Caco-2 (cell line): ENCODE measurements at regions not wholly inside any gene's neighbourhood (a gene's known extent, or its start where the extent isn't known, plus 50 kb on each side); places are given as distances from the start of the nearest gene placed in this dataset.

Source experiments
- BruUV-seq: library from RNA; stranded (reverse); fragments of 400-500 nt; replicated peaks from 2 replicates; lab custom pipeline; 2021; lab: Mats Ljungman, UMichigan
- CTCF ChIA-PET: fragments of 300-600 bp; sonication (Branson Sonifier 250); formaldehyde crosslinking; loops from one replicate; lab custom pipeline; 2022; ENCODE audit warnings: antibody characterized with exemption; lab: Charles Lee
- POLR2A ChIA-PET: fragments of 300-600 bp; sonication (Branson Sonifier 250); formaldehyde crosslinking; loops from one replicate; lab custom pipeline; 2022; ENCODE audit warnings: antibody characterized with exemption; lab: Charles Lee
- DNase-seq, 2 experiments: peaks; one replicate each; pipeline versions ENCODE4 v3.0.0 to v3.0.0-alpha.2; 2020 to 2022
- H3K27me3 ChIP-seq: replicated peaks from 2 replicates; pipeline ENCODE4 v1.6.0; 2011; ENCODE audit warnings: low read length; ENCODE audit not compliant: control insufficient read depth, insufficient read depth
- H3K36me3 ChIP-seq: 2 replicates; pipeline ENCODE4 v1.5.1; 2011; ENCODE audit warnings: low read length; ENCODE audit not compliant: control insufficient read depth, insufficient read depth
- H3K4me1 ChIP-seq: fragments of 250-450 bp; sonication (Bioruptor Pico); 2 replicates; pipeline ENCODE4 v1.5.1; 2020; ENCODE audit warnings: mild to moderate bottlenecking
- H3K4me3 ChIP-seq: 2 replicates; pipeline ENCODE4 v1.5.1; 2011; ENCODE audit warnings: low read depth, mild to moderate bottlenecking, control low read depth, low read length
- H3K9me3 ChIP-seq: fragments of 250-450 bp; sonication (Bioruptor Pico); 2 replicates; pipeline ENCODE4 v1.5.1; 2020; ENCODE audit warnings: mild to moderate bottlenecking, moderate library complexity
- H3K27ac Mint-ChIP-seq: one replicate; pipeline ENCODE4 v1.8.0; 2022; ENCODE audit warnings: mixed read lengths; ENCODE audit not compliant: unreplicated experiment
- H3K27me3 Mint-ChIP-seq: one replicate; pipeline ENCODE4 v1.8.0; 2022; ENCODE audit warnings: mixed read lengths; ENCODE audit not compliant: insufficient read depth, unreplicated experiment
- H3K36me3 Mint-ChIP-seq: one replicate; pipeline ENCODE4 v1.8.0; 2022; ENCODE audit warnings: mild to moderate bottlenecking, mixed read lengths; ENCODE audit not compliant: insufficient read depth, unreplicated experiment
- H3K4me1 Mint-ChIP-seq: one replicate; pipeline ENCODE4 v1.8.0; 2022; ENCODE audit warnings: low read depth, mixed read lengths; ENCODE audit not compliant: unreplicated experiment
- H3K4me3 Mint-ChIP-seq: one replicate; pipeline ENCODE4 v1.8.0; 2022; ENCODE audit warnings: mild to moderate bottlenecking, moderate library complexity, mixed read lengths; ENCODE audit not compliant: unreplicated experiment
- H3K9me3 Mint-ChIP-seq: one replicate; pipeline ENCODE4 v1.8.0; 2022; ENCODE audit warnings: mixed read lengths; ENCODE audit not compliant: unreplicated experiment
- intact Hi-C: fragments of 100-400 bp; cut with micrococcal nuclease; formaldehyde crosslinking; loops from one replicate; pipeline ENCODE4 v1.10.0; 2022; ENCODE audit not compliant: unreplicated experiment
- TF ChIP-seq, protein P1 (sequence below), 2 experiments: fragments of 200-600 bp in 1 of 2; IDR thresholded peaks; 1 replicate in 1 of 2; 2 replicates in 1 of 2; pipeline versions ENCODE4 v1.5.1 to v1.8.0; 2011 to 2022; ENCODE audit warnings: antibody characterized with exemption in 1 of 2, control low read depth in 1 of 2, inconsistent platforms in 1 of 2, low read depth in 1 of 2, low read length in 1 of 2, mild to moderate bottlenecking in 1 of 2, moderate library complexity in 1 of 2; ENCODE audit not compliant: insufficient read depth in 1 of 2, severe bottlenecking in 1 of 2, unreplicated experiment in 1 of 2

- intact Hi-C loops, result no loop called here
- H3K9me3 Mint-ChIP-seq, result no peaks in the 10 kb centered on the region
Observed at GRCh38 chr3:721086-721485, 371.7 kb upstream of the CNTN6 start.

GRCh38 chr3:732326-732928, 360.4 kb upstream of the CNTN6 start:
- CTCF ChIA-PET, result no interaction called here

More at GRCh38 chr3:721086-721485, 371.7 kb upstream of the CNTN6 start:
- no peaks in the 10 kb centered on the region for H3K36me3 ChIP-seq
- TF ChIP-seq, protein P1, sequence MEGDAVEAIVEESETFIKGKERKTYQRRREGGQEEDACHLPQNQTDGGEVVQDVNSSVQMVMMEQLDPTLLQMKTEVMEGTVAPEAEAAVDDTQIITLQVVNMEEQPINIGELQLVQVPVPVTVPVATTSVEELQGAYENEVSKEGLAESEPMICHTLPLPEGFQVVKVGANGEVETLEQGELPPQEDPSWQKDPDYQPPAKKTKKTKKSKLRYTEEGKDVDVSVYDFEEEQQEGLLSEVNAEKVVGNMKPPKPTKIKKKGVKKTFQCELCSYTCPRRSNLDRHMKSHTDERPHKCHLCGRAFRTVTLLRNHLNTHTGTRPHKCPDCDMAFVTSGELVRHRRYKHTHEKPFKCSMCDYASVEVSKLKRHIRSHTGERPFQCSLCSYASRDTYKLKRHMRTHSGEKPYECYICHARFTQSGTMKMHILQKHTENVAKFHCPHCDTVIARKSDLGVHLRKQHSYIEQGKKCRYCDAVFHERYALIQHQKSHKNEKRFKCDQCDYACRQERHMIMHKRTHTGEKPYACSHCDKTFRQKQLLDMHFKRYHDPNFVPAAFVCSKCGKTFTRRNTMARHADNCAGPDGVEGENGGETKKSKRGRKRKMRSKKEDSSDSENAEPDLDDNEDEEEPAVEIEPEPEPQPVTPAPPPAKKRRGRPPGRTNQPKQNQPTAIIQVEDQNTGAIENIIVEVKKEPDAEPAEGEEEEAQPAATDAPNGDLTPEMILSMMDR (IDR thresholded peaks at IDR 0.05; ENCODE audit: insufficient read depth in 1 of 2, low read depth in 1 of 2, low read length in 1 of 2, severe bottlenecking in 1 of 2, unreplicated experiment in 1 of 2), result no peak
- no TSS peak for BruUV-seq
- H3K9me3 ChIP-seq, result no peaks in the 10 kb centered on the region
- Mint-ChIP-seq H3K36me3 (no peaks in the 10 kb centered on the region), H3K27ac (no peak overlapping the region), H3K4me3 (no peak overlapping the region), H3K27me3 (peaks cover 2% of the 10 kb centered on the region), H3K4me1 (no peaks in the 10 kb centered on the region)
- no peaks in the 10 kb centered on the region for H3K4me1 ChIP-seq
- CTCF ChIA-PET, result no interaction called here
- POLR2A ChIA-PET, result no interaction called here
- no peaks in the 10 kb centered on the region for H3K27me3 ChIP-seq
- DNase-seq, result no peak
- no peak overlapping the region for H3K4me3 ChIP-seq

GRCh38 chr3:733313-733712, 359.5 kb upstream of the CNTN6 start:
- Mint-ChIP-seq H3K27me3 (peaks cover 5% of the 10 kb centered on the region), H3K27ac (no peak overlapping the region), H3K4me3 (no peak overlapping the region), H3K36me3 (no peaks in the 10 kb centered on the region), H3K9me3 (no peaks in the 10 kb centered on the region), H3K4me1 (no peaks in the 10 kb centered on the region)
- DNase-seq, result no peak
- BruUV-seq, result no TSS peak
- no peaks in the 10 kb centered on the region for H3K4me1 ChIP-seq
- POLR2A ChIA-PET, result no interaction called here
- TF ChIP-seq, protein P1 (IDR thresholded peaks at IDR 0.05; ENCODE audit: insufficient read depth in 1 of 2, low read depth in 1 of 2, low read length in 1 of 2, severe bottlenecking in 1 of 2, unreplicated experiment in 1 of 2), result no peak
- H3K27me3 ChIP-seq, result no peaks in the 10 kb centered on the region
- CTCF ChIA-PET, result no interaction called here
- no peaks in the 10 kb centered on the region for H3K36me3 ChIP-seq
- H3K9me3 ChIP-seq, result no peaks in the 10 kb centered on the region
- intact Hi-C loops, result no loop called here
- H3K4me3 ChIP-seq, result no peak overlapping the region

More at GRCh38 chr3:732326-732928, 360.4 kb upstream of the CNTN6 start:
- no peaks in the 10 kb centered on the region for H3K36me3 Mint-ChIP-seq
- BruUV-seq, result no TSS peak
- H3K27me3 Mint-ChIP-seq, result peaks cover 5% of the 10 kb centered on the region
- H3K27me3 ChIP-seq, result no peaks in the 10 kb centered on the region
- POLR2A ChIA-PET, result no interaction called here
- H3K4me3 Mint-ChIP-seq, result no peak overlapping the region
- H3K4me1 ChIP-seq, result no peaks in the 10 kb centered on the region
- no peaks in the 10 kb centered on the region for H3K36me3 ChIP-seq
- no peak for DNase-seq
- no peak overlapping the region for H3K27ac Mint-ChIP-seq
- H3K4me1 Mint-ChIP-seq, result no peaks in the 10 kb centered on the region
- TF ChIP-seq, protein P1 (IDR thresholded peaks at IDR 0.05; ENCODE audit: insufficient read depth in 1 of 2, low read depth in 1 of 2, low read length in 1 of 2, severe bottlenecking in 1 of 2, unreplicated experiment in 1 of 2), result no peak
- intact Hi-C loops, result no loop called here
- H3K9me3 Mint-ChIP-seq, result no peaks in the 10 kb centered on the region
- no peak overlapping the region for H3K4me3 ChIP-seq
- H3K9me3 ChIP-seq, result no peaks in the 10 kb centered on the region
